ENCODE measurements at regions not wholly inside any gene's neighbourhood (a gene's known extent, or its start where the extent isn't known, plus 50 kb on each side); places are given as distances from the start of the nearest gene placed in this dataset.

DNA sequence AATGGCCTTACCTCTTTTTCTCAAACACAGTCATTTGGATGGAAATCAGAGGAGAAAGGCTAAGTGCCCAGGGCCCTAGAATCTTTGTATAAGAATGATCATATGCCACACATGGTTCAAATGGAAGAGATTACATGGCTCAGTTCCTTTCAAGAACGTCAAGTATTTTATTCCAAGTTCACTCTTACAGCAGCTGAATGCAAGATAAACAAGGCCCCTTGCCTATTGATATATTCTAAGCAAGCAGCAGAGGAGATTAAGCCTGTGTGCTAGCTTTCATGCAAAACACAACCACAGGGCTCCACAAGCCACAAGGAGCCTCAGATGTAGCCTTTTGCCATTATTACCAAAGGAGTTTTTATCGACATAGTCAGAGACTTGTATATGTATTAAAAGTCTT is 55.3 kb upstream of the SLCO6A1 start:
- no peak for DNase-seq (ENCODE audit: low read depth)
- TF ChIP-seq, protein P1, sequence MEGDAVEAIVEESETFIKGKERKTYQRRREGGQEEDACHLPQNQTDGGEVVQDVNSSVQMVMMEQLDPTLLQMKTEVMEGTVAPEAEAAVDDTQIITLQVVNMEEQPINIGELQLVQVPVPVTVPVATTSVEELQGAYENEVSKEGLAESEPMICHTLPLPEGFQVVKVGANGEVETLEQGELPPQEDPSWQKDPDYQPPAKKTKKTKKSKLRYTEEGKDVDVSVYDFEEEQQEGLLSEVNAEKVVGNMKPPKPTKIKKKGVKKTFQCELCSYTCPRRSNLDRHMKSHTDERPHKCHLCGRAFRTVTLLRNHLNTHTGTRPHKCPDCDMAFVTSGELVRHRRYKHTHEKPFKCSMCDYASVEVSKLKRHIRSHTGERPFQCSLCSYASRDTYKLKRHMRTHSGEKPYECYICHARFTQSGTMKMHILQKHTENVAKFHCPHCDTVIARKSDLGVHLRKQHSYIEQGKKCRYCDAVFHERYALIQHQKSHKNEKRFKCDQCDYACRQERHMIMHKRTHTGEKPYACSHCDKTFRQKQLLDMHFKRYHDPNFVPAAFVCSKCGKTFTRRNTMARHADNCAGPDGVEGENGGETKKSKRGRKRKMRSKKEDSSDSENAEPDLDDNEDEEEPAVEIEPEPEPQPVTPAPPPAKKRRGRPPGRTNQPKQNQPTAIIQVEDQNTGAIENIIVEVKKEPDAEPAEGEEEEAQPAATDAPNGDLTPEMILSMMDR (IDR thresholded peaks at IDR 0.05; ENCODE audit: insufficient read depth, low read length), result no peak
- no peak overlapping the region for H3K4me3 ChIP-seq (ENCODE audit: low read depth, low read length)

DNA sequence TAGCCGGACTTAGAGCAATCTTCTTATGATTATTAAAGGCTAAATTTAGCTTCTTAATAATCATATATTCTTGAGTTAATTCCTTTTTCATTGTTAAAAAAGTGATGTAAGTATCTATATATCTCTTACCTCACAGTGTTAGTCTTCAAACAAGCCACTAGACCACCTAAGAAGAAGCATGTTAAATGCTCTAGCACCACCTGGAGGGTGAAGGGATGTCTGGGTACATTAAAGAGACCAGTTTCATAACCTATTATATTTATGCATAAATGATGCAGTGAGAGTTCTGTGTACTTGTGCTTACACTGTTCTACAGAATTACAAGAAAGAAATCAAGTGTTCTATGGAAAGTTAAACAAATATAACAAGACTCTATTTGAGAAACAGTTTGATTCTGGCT is 55.9 kb upstream of the SLCO6A1 start:
- TF ChIP-seq, protein P1 (IDR thresholded peaks at IDR 0.05; ENCODE audit: insufficient read depth, low read length), result no peak
- no peak overlapping the region for H3K4me3 ChIP-seq (ENCODE audit: low read depth, low read length)
- no peak for DNase-seq (ENCODE audit: low read depth)

DNA sequence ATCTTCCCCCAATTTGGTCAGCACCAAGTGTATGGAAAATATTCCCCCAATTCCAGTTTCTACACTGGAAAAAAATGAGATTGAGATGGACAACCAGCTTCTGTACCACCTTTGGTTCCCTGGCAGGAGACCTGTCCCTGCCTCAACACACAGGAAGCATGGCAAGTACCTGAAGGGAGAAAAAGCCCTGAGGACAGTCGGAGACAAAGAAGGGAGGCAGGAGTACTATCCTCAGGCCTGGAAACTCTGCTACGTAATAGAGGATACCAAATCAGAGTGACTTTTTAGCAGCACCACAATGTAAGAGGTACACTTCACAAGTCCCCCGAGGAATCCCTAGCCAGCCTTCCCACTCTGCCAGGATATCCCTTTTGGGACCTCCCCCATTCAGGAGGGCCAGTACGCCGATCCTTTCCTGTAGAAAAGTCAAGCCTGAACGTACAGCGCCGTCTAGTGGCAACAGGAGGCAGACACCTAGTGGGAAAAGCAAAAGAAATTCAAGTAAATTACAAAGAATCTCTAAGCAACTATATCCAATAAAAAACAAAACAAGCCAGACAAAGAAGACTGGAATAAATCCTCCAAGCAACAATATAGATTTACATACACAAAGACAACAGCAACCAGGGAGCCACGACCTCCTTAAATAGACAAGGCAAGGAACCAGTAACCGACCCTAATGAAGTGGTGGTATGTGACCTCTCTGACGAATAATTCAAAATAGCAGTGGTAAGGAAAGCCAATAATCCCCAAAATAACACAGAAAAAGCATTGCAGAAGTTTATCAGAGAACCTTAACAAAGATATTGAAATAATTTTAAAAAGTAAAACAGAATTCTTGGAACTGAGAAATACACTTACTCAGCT is 63.3 kb upstream of the SLCO6A1 start:
- TF ChIP-seq, protein P1 (IDR thresholded peaks at IDR 0.05; ENCODE audit: insufficient read depth, low read length), result peak; percentile 92
- DNase-seq (ENCODE audit: low read depth), result peak; percentile 39
- H3K4me3 ChIP-seq (ENCODE audit: low read depth, low read length), result no peak overlapping the region

DNA sequence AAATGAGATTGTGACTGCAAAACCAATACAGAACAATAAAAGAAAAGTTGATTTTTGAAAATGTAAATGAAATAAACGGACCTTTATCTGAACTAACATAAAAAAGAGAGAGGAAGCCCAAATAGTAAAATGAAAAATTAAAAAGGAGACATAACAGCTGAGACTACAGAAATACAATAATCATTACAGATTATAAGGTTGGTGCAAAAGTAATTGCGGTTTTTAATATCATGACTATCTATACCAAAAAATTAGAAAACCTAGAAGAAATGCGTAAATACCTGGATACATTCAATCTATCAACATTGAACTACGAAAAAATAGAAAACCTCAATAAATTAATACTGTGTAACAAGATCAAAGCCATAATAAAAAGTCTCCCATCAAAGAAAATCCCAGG is 71.9 kb upstream of the SLCO6A1 start:
- no peak overlapping the region for H3K4me3 ChIP-seq (ENCODE audit: low read depth, low read length)
- TF ChIP-seq, protein P1 (IDR thresholded peaks at IDR 0.05; ENCODE audit: insufficient read depth, low read length), result no peak
- DNase-seq (ENCODE audit: low read depth), result no peak

DNA sequence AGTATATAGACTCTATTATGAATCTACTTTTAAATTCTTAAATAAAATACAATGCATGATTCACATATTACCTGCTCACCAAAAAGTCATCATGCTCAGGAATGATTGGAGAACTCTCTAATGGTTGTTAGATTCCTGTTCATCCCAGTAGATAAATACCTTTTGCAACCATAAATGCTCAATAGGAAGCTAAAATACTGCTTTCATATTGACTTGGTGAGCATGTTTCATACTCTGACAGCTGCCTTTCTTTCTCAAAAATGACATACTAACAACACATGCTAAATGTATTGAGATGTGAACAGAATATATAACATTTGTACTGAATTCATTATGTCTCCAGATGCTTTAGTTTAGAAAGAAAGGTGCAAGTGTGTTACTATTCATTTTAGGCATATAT is 79.6 kb upstream of the SLCO6A1 start:
- DNase-seq (ENCODE audit: low read depth), result no peak
- TF ChIP-seq, protein P1 (IDR thresholded peaks at IDR 0.05; ENCODE audit: insufficient read depth, low read length), result no peak
- H3K4me3 ChIP-seq (ENCODE audit: low read depth, low read length), result no peak overlapping the region

DNA sequence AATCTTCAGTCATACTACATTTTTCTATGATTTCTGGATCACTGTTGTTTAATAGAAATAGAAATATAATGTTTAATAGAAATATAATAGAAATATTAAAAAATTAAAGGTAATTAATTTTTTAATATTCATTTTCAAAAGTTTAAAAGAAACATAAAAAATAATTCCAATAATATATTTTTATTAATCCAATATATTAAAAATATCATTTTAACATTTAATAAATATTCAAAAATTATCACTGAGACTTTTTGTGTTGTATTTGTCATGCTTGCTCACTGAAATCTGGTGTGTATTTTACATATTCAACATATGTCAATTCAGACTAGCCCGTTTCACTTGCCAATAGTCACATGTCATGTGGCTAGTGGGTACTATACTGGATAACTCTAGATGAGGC is 80.6 kb upstream of the SLCO6A1 start:
- no peak overlapping the region for H3K4me3 ChIP-seq (ENCODE audit: low read depth, low read length)
- no peak for DNase-seq (ENCODE audit: low read depth)
- TF ChIP-seq, protein P1 (IDR thresholded peaks at IDR 0.05; ENCODE audit: insufficient read depth, low read length), result no peak

Data from fibroblast of the aortic adventitia (primary cell).